ENCODE measurements at regions not wholly inside any gene's neighbourhood (a gene's known extent, or its start where the extent isn't known, plus 50 kb on each side); places are given as distances from the start of the nearest gene placed in this dataset.

- TF ChIP-seq CTCF (IDR thresholded peaks at IDR 0.05; ENCODE audit: low read depth, low read length, poor library complexity, severe bottlenecking) (peak; percentile 80), EZH2phosphoT487 (IDR thresholded peaks at IDR 0.05; ENCODE audit: borderline replicate concordance, low read length) (no peak)
These were observed 76.9 kb downstream of the MAGED4 start for GRCh38 chrX:52261463-52262194.

All from DOHH2 (cell line).